DND-41 (cell line): ENCODE measurements at regions not wholly inside any gene's neighbourhood (a gene's known extent, or its start where the extent isn't known, plus 50 kb on each side); places are given as distances from the start of the nearest gene placed in this dataset.

Experiments
- CTCF ChIP-seq: IDR thresholded peaks from 2 replicates; pipeline ENCODE4 v1.5.1; 2012; ENCODE audit warnings: borderline replicate concordance, low read length, moderate library complexity, mild to moderate bottlenecking; ENCODE audit not compliant: poor library complexity, severe bottlenecking; ENCODE audit errors: extremely low read depth
- EZH2 ChIP-seq: IDR thresholded peaks from 3 replicates; pipeline ENCODE4 v1.6.1; 2012; ENCODE audit warnings: borderline replicate concordance, low read depth, mild to moderate bottlenecking, moderate library complexity, low read length, inconsistent platforms; ENCODE audit not compliant: severe bottlenecking

DNA sequence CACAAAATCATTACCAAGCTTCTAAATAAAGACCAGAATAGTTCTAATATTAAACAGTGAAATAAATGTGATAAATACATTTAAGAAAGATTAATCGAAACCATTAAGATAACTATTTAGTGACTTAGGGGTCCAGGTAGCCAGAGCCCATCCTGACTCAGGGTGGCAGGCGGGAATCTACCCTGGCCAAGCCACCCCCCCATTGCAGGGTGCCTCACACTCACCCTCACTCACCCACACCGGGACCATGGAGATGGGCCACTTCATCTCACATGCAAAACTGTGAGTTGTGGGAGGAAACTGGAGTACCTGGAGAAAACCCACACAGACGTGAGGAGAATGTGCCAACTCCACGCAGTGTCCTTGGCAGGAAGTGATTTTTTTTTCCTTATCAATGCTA lies 237.6 kb upstream of the HAND2 start:
- no peak for TF ChIP-seq CTCF
- TF ChIP-seq EZH2: no peak
